GM21515 (cell line): ENCODE measurements at regions not wholly inside any gene's neighbourhood (a gene's known extent, or its start where the extent isn't known, plus 50 kb on each side); places are given as distances from the start of the nearest gene placed in this dataset.
"Not testable (repeated sequence)": the region's sequence is repeated elsewhere in the genome, so short reads cannot be mapped to it uniquely, and the experiment has no call there.

Experiments used
- ATAC-seq: cut with Tn5 transposase; IDR thresholded peaks from one replicate; pipeline ENCODE4 v1.9.1; 2021; ENCODE audit not compliant: unreplicated experiment

DNA sequence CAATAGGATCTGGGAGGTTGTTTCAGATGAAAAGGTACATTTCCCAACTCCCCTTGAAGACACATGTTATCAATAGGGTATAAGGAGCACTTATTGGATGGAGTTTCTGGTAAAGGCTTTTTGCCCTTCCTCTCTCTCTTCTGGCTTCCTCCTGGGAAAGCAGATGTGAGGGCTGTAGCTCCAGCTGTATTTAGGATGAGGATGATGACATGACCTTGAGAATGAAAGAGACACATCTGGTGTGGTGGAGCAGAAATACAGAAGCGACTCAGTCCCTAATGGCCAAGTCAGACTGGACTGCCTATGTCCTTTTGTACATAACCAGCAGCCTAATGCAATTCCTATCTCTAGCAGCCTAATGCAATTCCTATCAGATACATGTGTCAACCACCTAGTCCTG is 100.9 kb upstream of the NXPH2 start:
- no peak for ATAC-seq

- no peak for ATAC-seq
Measured at GRCh38 chr2:138879931-138880330, 99.7 kb upstream of the NXPH2 start.

GRCh38 chr2:138877421-138877820 is 97.2 kb upstream of the NXPH2 start:
- ATAC-seq = no peak

DNA sequence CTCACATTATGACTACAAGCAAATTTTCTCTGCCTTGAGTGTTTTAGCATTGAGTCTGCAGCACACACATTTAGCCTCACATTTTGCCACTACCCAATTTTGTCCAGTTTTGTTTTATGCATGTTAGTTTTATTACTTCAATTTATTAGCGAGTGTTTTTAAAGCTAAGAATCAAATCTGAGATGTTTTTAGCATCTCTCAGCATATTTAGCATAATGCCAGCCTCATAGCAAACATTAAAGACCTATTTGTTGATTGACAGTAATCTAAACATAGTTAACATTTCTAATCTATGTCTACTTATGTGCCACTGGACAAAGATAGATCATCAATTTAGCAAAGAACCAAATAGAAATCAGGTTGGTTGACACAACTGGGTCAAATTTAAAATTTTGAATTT is 94.1 kb upstream of the NXPH2 start:
- ATAC-seq = no peak

DNA sequence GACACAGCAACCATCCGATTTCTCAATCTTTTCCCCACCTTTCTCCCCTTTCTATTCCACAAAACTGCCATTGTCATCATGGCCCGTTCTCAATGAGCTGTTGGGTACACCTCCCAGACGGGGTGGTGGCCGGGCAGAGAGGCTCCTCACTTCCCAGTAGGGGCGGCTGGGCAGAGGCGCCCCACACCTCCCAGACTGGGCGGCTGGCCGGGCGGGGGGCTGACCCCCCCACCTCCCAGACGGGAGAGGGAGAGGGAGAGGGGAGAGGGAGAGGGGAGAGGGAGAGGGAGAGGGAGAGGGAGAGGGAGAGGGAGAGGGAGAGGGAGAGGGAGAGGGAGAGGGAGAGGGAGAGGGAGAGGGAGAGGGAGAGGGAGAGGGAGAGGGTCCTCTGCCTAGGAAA is 91.9 kb upstream of the NXPH2 start:
- not testable (repeated sequence) for ATAC-seq

DNA sequence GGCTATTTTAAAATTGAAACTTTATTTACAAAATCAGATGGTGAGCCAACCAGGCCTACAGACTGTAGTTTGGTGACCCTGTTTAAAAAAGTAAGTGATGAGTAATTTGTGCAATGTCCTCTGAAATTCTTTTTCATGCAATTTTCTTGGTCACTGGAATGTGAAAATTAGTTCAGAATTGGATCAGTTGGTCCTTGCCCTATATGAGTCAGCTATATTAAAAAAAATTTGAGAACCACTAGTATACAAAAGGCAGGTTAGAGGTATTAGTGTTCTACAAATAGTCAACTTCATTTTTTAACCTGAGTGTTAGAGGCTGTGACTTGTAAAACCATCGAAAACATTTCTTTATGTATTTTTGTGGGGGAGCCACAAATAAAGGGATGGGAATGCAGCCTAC is 91.1 kb upstream of the NXPH2 start:
- no peak for ATAC-seq

GRCh38 chr2:138867341-138867740 is 87.2 kb upstream of the NXPH2 start:
- ATAC-seq = no peak

DNA sequence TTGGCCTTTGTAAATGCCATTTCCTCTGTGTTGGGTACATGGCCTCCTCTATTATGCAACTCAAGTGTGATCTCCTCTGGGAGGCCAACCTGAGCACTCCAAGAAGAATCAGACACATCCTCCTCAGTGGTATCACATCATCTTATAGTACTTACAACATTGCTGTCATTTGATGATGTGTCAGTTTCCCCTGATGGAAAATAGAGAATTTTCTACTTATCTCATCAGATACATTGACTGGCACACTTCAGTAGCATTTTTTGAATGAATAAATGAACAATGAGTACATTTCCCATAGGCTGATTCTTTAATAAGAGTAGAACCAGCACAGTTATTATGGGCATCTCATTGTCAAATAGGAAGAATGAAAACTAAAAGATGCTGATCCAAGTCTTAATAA is 86.6 kb upstream of the NXPH2 start:
- ATAC-seq = no peak

GRCh38 chr2:138853761-138854160 is 73.6 kb upstream of the NXPH2 start:
- ATAC-seq = no peak

DNA sequence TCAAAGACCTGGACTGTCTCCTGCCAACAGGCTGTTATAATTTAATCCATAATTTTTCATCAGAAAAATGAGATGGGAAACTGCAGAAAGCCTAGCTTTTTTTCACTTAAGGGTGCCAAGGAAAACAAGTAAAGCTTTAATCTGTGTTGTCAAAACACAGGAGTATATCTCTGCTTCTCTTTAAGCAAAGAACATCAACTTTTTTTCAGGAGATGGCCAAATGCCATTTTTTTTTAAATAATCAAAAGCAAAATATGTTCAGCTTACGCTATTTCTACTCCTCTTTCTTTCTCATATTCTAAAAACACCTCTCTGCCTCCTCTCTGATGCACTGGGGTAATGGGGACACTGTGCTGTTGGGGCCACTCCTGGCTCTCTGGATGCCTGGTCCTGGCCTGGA is 73.1 kb upstream of the NXPH2 start:
- no peak for ATAC-seq

DNA sequence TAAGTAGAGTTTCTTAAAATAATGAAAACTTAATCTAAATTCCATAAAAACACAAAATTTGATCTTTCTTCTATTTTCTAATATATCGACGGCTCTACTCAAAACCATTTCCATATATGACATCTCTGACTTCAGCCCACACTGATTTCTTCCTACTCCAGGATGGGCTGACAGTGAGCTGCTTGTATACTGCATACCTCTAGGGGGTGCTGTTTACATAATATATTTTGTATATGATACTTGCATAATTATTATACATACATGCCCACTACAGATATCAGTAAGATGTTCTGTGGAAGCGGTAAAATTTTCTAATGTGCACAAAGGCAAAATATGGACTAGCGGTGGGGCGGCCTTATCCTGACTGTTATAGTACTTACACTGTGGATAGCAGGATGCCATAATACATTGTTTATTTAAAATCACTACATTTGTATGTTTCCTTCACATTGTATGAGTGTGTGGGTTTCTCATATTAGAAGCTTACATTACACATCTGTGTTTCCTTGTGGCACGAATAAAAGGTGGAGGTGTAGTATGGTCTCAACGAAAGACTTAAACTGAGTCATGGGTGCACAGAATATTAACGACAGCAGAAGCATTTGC is 66.1 kb upstream of the NXPH2 start:
- ATAC-seq = peak; percentile 92

DNA sequence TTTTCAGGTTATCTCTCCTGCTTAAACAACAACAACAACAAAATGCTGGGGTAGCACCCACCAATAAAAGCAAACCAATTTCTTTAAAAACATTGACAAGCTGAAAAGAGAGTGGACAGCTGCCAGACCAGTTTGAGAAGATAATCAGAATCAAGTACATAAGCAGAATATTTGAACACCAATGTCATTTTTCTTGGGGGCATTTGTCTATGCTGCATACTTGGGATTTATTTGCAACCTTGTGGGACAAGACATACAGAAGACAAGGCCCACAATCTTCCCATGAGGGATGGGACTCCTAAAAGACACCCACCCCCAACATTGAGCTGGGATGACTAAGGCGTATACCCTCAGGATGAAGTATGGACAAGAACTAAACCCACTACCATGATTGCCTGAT is 62.2 kb upstream of the NXPH2 start:
- no peak for ATAC-seq

DNA sequence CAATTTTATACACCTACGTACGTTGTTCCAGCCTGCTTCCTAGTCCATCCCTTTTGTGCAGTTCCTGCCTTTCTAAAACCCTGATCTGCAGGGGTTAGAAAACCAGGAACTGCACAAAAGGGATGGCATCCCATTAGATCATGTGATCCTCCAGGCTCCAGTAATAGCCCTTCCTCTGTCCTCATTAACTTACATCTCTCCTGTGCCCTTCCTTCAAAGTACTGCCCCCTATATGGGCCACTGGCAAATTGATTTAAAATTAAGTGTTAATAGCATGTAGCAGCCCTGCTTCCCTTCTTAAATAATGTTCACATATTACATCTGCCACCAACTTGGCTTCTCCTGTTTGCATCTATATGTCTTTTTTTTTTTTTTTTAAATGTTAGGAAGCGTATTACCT is 61.3 kb upstream of the NXPH2 start:
- no peak for ATAC-seq

- ATAC-seq = no peak
Measured at GRCh38 chr2:138838851-138839620, 58.8 kb upstream of the NXPH2 start.

DNA sequence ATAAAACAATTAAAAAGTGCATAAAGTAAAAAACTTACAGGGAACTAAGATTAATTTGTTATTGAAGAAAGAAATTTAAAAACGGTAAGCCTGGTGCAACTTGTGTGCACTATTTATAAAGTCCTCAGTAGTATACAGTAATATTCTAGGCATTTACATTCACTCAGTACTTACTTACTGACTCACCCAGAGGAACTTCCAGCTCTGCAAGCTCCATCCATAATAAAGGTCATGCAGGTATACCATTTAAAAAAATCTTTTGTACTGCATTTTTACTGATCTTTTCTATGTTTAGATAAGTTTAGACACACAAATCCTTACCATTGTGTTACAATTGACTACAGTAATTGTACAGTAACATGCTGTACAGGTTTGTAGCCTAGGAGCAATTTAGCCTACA is 51.5 kb upstream of the NXPH2 start:
- no peak for ATAC-seq

GRCh38 chr2:138831154-138831553 is 51.0 kb upstream of the NXPH2 start:
- no peak for ATAC-seq

DNA sequence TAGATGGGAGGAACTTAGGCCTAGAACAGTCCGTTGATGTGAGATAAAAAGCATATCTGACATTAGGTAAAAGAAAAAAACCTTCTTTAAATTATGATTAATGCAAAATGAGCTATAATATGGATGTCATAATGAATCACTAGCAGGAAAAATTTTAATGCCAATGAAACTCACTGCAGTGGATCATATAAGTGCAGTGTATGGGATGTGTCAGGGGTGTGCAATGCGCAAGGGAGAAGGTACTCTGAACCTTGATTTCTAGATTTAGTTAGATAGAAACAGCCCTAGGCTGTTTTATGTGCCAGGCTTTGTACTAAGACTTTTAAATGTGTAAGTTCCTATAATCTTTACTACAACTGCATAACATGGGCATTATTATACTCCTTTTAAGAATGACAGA is 50.4 kb upstream of the NXPH2 start:
- ATAC-seq = no peak
